ENCODE measurements at regions not wholly inside any gene's neighbourhood (a gene's known extent, or its start where the extent isn't known, plus 50 kb on each side); places are given as distances from the start of the nearest gene placed in this dataset.
A peak's percentile ranks its signal among the peaks of the same experiment; 100 is the strongest.
"Not testable (repeated sequence)": the region's sequence is repeated elsewhere in the genome, so short reads cannot be mapped to it uniquely, and the experiment has no call there.

DNA sequence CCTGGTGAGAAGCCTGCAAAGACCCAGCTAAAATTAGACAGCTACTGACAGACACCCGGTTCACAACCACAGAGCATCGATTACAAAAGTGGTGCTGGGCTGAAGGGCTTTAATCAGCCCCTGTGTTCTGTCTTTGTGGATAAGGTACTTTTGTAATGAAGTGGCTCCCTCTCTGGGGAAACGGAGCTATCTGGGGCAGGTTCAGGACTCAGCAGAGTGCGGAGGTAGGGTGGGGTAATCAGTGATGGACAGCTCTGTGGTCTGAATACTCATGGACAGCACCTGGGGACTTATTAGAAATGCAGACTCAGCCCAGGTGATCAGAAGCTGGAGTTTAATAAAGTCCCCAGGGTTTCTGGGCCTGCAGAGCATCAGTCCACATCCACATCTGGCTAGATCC, 152.0 kb downstream of the MATN1 start:
- no peaks in the 10 kb centered on the region for H3K36me3 ChIP-seq (ENCODE audit: control insufficient read depth, insufficient read depth, low read length)
- H3K4me1 ChIP-seq (ENCODE audit: control insufficient read depth, insufficient read depth, low read length): no peaks in the 10 kb centered on the region
- no peak overlapping the region for H3K27ac ChIP-seq (ENCODE audit: low read length)
- WGBS (ENCODE audit: insufficient coverage, insufficient read length): no CpG with 5 or more reads among the region's 4 CpGs
- H3K4me3 ChIP-seq (ENCODE audit: low read length): no peak overlapping the region
- DNase-seq (ENCODE audit: low read depth, low spot score): no peak
- no peaks in the 10 kb centered on the region for H3K9me3 ChIP-seq (ENCODE audit: control insufficient read depth, insufficient read depth, low read length)
- H3K27me3 ChIP-seq (ENCODE audit: control insufficient read depth, insufficient read depth, low read length): no peaks in the 10 kb centered on the region

DNA sequence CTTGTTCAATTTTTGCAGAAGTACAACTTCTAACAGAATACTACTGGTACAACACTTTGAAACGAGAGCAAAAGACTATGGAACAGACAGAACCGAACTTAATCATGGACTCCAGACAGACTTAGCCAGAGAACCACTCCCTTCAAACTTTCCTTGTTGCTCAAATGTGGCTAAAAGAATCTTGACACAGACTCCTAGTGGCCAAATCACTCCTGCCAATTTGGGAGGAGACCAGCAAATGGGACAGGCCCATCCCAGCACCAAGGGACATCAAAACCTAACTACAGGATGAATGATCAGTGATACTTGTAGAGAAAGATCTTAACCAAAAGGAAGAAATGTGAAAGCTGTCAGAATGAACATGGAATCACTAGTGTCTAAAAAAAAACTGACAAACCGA, 154.0 kb downstream of the MATN1 start:
- no peak overlapping the region for H3K27ac ChIP-seq (ENCODE audit: low read length)
- H3K36me3 ChIP-seq (ENCODE audit: control insufficient read depth, insufficient read depth, low read length): no peaks in the 10 kb centered on the region
- no peaks in the 10 kb centered on the region for H3K9me3 ChIP-seq (ENCODE audit: control insufficient read depth, insufficient read depth, low read length)
- H3K4me3 ChIP-seq (ENCODE audit: low read length): no peak overlapping the region
- WGBS (ENCODE audit: insufficient coverage, insufficient read length): no CpG with 5 or more reads among the region's 3 CpGs
- DNase-seq (ENCODE audit: low read depth, low spot score): no peak
- H3K4me1 ChIP-seq (ENCODE audit: control insufficient read depth, insufficient read depth, low read length): no peaks in the 10 kb centered on the region
- no peaks in the 10 kb centered on the region for H3K27me3 ChIP-seq (ENCODE audit: control insufficient read depth, insufficient read depth, low read length)

DNA sequence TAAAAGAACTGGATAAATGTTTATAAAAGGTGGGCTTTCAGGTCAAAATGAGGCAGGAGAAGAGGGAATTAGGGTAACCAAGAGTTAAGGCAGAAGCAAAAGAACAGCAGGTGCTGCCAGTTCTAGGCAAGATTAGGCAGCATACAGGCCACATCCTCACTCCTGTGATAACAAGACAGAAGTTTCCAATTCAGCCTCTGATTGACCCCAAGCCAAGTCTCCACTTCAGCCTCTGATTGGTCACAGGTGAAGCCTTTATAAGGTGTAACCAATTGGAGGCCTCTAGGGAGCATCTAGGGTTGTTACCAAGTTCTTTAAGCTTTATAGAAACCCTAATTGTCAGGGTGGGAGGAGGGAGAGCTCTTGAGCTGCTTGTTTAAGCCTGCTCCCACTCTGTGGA, 160.8 kb downstream of the MATN1 start:
- no peak overlapping the region for H3K27ac ChIP-seq (ENCODE audit: low read length)
- H3K27me3 ChIP-seq (ENCODE audit: control insufficient read depth, insufficient read depth, low read length): no peaks in the 10 kb centered on the region
- no peak for DNase-seq (ENCODE audit: low read depth, low spot score)
- no peaks in the 10 kb centered on the region for H3K9me3 ChIP-seq (ENCODE audit: control insufficient read depth, insufficient read depth, low read length)
- H3K36me3 ChIP-seq (ENCODE audit: control insufficient read depth, insufficient read depth, low read length): no peaks in the 10 kb centered on the region
- H3K4me3 ChIP-seq (ENCODE audit: low read length): no peak overlapping the region
- no peaks in the 10 kb centered on the region for H3K4me1 ChIP-seq (ENCODE audit: control insufficient read depth, insufficient read depth, low read length)

DNA sequence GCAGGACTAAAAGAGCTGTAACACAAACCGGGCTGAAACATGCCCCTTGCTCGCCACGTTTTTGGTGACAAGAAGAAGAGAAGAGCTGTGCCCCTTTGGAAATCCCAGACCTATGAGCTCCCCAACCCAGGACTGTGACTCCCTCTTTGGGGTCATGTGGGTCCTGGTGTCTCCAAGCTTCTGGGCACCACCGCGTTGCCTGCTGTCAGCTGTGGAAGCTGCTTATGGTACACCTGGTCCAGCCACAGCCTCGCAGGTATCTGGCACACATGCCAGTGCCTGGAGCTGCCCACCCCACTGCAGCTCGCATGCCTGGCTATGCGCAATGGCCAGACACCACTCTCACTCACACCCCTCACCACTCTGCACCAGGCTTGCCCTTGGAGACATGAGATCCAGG, 171.8 kb downstream of the MATN1 start:
- Histone ChIP-seq H3K4me1 (ENCODE audit: control insufficient read depth, insufficient read depth, low read length) (no peaks in the 10 kb centered on the region; the same call in 1 of the 2 replicates), H3K27me3 (ENCODE audit: control insufficient read depth, insufficient read depth, low read length) (no peaks in the 10 kb centered on the region), H3K4me3 (ENCODE audit: low read length) (no peak overlapping the region), H3K27ac (ENCODE audit: low read length) (no peak overlapping the region), H3K9me3 (ENCODE audit: control insufficient read depth, insufficient read depth, low read length) (no peaks in the 10 kb centered on the region), H3K36me3 (ENCODE audit: control insufficient read depth, insufficient read depth, low read length) (no peaks in the 10 kb centered on the region)
- WGBS (ENCODE audit: insufficient coverage, insufficient read length): no CpG with 5 or more reads among the region's 8 CpGs
- no peak for DNase-seq (ENCODE audit: low read depth, low spot score)

DNA sequence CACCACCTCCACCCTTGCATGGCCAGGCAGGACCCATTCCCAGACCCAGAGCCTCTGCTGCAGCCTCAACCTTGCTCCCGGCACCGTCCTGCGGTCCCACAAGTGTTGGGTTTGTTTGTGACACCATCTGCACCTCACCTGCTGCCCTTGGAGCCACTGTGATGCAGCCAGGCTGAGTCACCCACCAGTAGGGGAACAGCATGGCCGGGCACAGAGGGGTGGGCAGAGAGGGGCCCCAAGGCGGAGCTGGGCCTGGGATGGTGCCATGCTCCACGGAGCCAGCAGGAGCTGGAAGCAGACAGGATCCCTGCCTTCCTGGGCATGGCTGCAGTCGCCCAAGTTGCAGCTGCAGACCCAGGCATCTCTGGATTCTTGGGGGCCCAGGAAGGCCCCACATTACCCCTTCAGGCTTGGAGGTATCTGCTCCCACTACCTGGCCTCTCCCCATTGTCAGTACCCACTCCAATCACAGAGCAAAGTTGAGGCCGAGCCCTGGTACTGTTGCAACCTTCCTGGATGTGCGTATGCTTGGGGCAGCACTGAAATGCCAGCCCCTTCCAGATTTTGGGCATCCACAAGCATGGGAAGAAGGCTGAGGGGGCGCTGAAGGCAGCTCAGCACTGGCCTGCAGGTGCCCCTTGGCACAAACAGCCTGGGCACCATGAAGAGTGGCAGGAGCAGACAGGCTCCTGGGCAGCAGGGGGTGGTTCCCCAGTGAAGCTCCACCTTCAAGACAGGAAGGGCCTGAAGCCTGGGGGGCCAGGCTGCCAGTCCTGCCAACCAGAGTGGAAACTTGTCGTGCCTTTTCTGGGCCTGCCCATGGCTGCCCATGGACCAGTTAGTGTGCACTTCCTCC, 172.8 kb downstream of the MATN1 start:
- H3K9me3 ChIP-seq (ENCODE audit: control insufficient read depth, insufficient read depth, low read length): no peaks in the 10 kb centered on the region
- H3K27me3 ChIP-seq (ENCODE audit: control insufficient read depth, insufficient read depth, low read length): no peaks in the 10 kb centered on the region
- WGBS (ENCODE audit: insufficient coverage, insufficient read length): no CpG with 5 or more reads among the region's 11 CpGs
- no peak overlapping the region for H3K27ac ChIP-seq (ENCODE audit: low read length)
- no peak for DNase-seq (ENCODE audit: low read depth, low spot score)
- peak overlapping the region; percentile 12; the same call in 1 of the 2 replicates for H3K4me3 ChIP-seq (ENCODE audit: low read length)
- H3K4me1 ChIP-seq (ENCODE audit: control insufficient read depth, insufficient read depth, low read length): no peaks in the 10 kb centered on the region; the same call in 1 of the 2 replicates
- no peaks in the 10 kb centered on the region for H3K36me3 ChIP-seq (ENCODE audit: control insufficient read depth, insufficient read depth, low read length)

DNA sequence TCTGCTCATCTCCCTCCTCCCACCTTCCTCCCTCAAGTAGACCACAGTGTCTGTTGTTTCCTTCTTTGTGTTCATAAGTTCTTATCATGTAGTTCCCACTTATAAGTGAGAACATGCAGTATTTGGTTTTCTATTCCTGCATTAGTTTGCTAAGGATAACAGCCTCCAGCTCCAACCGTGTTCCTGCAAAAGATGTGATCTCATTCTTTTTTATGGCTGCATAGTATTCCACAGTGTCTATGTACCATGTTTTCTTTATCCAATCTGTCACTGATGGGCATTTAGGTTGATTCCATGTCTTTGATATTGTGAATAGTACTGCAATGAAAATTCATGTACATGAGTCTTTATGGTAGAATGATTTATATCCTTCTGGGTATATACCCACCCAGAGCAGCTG, 173.5 kb downstream of the MATN1 start:
- not testable (repeated sequence) for DNase-seq (ENCODE audit: low read depth, low spot score); H3K27ac ChIP-seq (ENCODE audit: low read length); H3K27me3 ChIP-seq (ENCODE audit: control insufficient read depth, insufficient read depth, low read length); H3K36me3 ChIP-seq (ENCODE audit: control insufficient read depth, insufficient read depth, low read length); H3K9me3 ChIP-seq (ENCODE audit: control insufficient read depth, insufficient read depth, low read length); H3K4me1 ChIP-seq (ENCODE audit: control insufficient read depth, insufficient read depth, low read length)
- WGBS (ENCODE audit: insufficient coverage, insufficient read length): no CpG with 5 or more reads among the region's 1 CpG
- peak overlapping the region; percentile 12; the same call in 1 of the 2 replicates for H3K4me3 ChIP-seq (ENCODE audit: low read length)

DNA sequence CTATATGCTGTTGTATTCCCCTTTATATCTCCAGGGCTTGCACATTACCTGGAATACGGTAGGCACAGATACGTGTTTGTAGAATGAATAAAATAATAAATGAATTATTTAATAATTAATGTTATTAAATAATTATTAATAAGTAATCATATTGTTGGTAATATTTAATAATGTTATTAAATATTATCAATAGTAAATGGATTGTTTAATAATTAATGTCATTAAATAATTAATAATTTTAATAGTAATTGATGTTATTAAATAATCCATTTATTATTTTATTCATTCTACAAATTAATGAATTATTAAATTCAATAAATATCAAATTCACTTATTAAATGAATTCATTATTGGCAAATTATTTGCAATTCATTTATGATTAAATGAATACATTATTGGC, 175.1 kb downstream of the MATN1 start:
- no peak for DNase-seq (ENCODE audit: low read depth, low spot score)
- Histone ChIP-seq H3K4me3 (ENCODE audit: low read length) (no peak overlapping the region), H3K27ac (ENCODE audit: low read length) (no peak overlapping the region), H3K4me1 (ENCODE audit: control insufficient read depth, insufficient read depth, low read length) (no peaks in the 10 kb centered on the region), H3K9me3 (ENCODE audit: control insufficient read depth, insufficient read depth, low read length) (no peaks in the 10 kb centered on the region), H3K27me3 (ENCODE audit: control insufficient read depth, insufficient read depth, low read length) (no peaks in the 10 kb centered on the region), H3K36me3 (ENCODE audit: control insufficient read depth, insufficient read depth, low read length) (no peaks in the 10 kb centered on the region)
- no CpG with 5 or more reads among the region's 2 CpGs for WGBS (ENCODE audit: insufficient coverage, insufficient read length)

DNA sequence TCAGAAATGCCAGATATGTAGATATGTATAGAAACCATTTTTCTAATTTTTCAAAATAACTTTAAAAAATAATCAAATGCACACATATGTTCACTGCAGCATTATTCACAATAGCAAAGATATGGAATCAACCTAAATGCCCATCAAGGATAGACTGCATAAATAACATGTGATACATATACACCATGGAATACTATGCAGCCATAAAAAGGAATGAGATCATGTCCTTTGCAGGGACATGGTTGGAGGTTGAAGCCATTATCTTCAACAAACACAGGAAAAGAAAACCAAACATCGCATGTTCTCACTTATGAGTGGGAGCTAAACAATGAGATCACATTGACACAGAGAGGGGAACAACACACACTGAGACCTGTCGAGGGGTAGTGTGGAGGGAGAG, 176.1 kb downstream of the MATN1 start:
- H3K4me1 ChIP-seq (ENCODE audit: control insufficient read depth, insufficient read depth, low read length); H3K9me3 ChIP-seq (ENCODE audit: control insufficient read depth, insufficient read depth, low read length); DNase-seq (ENCODE audit: low read depth, low spot score); H3K27me3 ChIP-seq (ENCODE audit: control insufficient read depth, insufficient read depth, low read length); H3K36me3 ChIP-seq (ENCODE audit: control insufficient read depth, insufficient read depth, low read length); H3K27ac ChIP-seq (ENCODE audit: low read length); H3K4me3 ChIP-seq (ENCODE audit: low read length): not testable (repeated sequence)
- WGBS (ENCODE audit: insufficient coverage, insufficient read length): no CpG with 5 or more reads among the region's 2 CpGs

DNA sequence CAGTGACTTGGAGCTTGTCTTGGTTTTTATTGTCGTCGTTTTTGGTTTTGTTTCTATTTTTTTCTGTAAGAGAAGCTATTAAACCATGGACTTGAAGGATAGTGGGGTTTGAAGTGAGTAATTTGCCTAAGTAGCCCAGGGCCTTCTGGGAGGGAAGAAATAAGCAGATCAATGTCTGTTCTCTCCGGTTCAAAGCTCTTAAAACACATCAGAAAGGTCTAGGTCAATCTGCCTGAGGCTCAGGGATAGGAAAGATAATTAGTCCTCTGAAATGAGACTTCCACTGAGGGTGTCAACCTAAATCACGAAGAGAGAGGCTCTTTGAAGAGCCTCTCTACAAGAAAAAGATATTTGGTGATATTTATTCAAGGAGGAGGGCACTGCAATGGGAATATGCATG, 178.0 kb downstream of the MATN1 start:
- WGBS (ENCODE audit: insufficient coverage, insufficient read length): no CpG with 5 or more reads among the region's 4 CpGs
- Histone ChIP-seq H3K36me3 (ENCODE audit: control insufficient read depth, insufficient read depth, low read length) (no peaks in the 10 kb centered on the region), H3K27ac (ENCODE audit: low read length) (no peak overlapping the region), H3K27me3 (ENCODE audit: control insufficient read depth, insufficient read depth, low read length) (no peaks in the 10 kb centered on the region), H3K9me3 (ENCODE audit: control insufficient read depth, insufficient read depth, low read length) (no peaks in the 10 kb centered on the region), H3K4me1 (ENCODE audit: control insufficient read depth, insufficient read depth, low read length) (no peaks in the 10 kb centered on the region), H3K4me3 (ENCODE audit: low read length) (no peak overlapping the region)
- no peak for DNase-seq (ENCODE audit: low read depth, low spot score)

DNA sequence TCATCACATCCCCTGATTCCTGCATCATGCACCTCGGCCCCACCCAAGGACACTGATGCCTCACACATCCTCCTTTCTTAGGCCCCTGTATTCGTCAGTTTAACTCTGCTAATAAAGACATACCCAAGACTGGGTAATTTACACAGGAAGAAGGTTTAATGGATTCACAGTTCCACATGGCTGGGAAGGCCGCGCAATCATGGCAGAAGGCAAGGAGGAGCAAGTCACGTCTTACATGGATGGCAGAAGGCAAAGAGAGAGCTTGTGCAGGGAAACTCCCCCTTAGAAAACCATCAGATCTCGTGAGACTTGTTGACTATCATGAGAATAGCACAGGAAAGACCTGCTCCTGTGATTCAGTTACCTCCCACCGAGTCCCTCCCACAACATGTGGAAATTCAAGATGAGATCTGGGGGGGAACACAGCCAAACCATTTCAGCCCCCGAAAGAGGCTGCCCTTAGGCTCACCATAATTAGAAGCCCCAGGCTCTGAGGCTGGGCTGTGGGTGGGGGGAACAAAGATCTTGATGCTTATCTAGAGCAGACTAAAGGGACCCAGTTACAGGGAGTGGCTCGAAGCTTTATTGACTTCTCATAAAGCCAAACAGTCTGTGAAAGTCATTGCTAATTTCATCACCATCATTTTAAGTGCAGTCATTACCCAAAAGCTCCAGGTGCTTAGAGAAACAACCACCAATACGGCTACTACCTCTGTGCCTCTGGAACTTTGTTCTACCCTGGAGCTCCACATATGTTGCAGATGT, 181.5 kb downstream of the MATN1 start:
- no peaks in the 10 kb centered on the region for H3K4me1 ChIP-seq (ENCODE audit: control insufficient read depth, insufficient read depth, low read length)
- H3K4me3 ChIP-seq (ENCODE audit: low read length): no peak overlapping the region
- no peaks in the 10 kb centered on the region for H3K36me3 ChIP-seq (ENCODE audit: control insufficient read depth, insufficient read depth, low read length)
- DNase-seq (ENCODE audit: low read depth, low spot score): no peak
- WGBS (ENCODE audit: insufficient coverage, insufficient read length): no CpG with 5 or more reads among the region's 10 CpGs
- no peak overlapping the region for H3K27ac ChIP-seq (ENCODE audit: low read length)
- no peaks in the 10 kb centered on the region for H3K27me3 ChIP-seq (ENCODE audit: control insufficient read depth, insufficient read depth, low read length)
- no peaks in the 10 kb centered on the region for H3K9me3 ChIP-seq (ENCODE audit: control insufficient read depth, insufficient read depth, low read length)
